OCI-LY7 (cell line): ENCODE measurements at regions not wholly inside any gene's neighbourhood (a gene's known extent, or its start where the extent isn't known, plus 50 kb on each side); places are given as distances from the start of the nearest gene placed in this dataset.

Experiments
- BruUV-seq: library from RNA; stranded (reverse); fragments of 400-500 nt; replicated peaks from 2 replicates; lab custom pipeline; 2021; lab: Mats Ljungman, UMichigan
- CTCF ChIA-PET: fragments of 300-600 bp; sonication (Branson Sonifier 250); formaldehyde crosslinking; loops from one replicate; lab custom pipeline; 2022; ENCODE audit warnings: antibody characterized with exemption; ENCODE audit not compliant: unreplicated experiment; lab: Charles Lee
- POLR2A ChIA-PET: fragments of 300-600 bp; sonication (Branson Sonifier 250); formaldehyde crosslinking; loops from one replicate; lab custom pipeline; 2022; ENCODE audit warnings: antibody characterized with exemption; lab: Charles Lee
- DNase-seq: peaks from one replicate; pipeline ENCODE4 v3.0.0-alpha.2; 2015; ENCODE audit warnings: low spot score
- H2AFZ ChIP-seq: fragments of 200-600 bp; sonication (generic), shearing (Covaris generic); 2 replicates; pipeline ENCODE4 v1.6.1; 2014; ENCODE audit warnings: mild to moderate bottlenecking, antibody characterized with exemption, low read length, moderate library complexity
- H3K27ac ChIP-seq: fragments of 200-600 bp; sonication (generic); 2 replicates; pipeline ENCODE4 v1.5.1; 2014; ENCODE audit warnings: mixed run types, low read depth, mild to moderate bottlenecking, moderate library complexity, low read length, inconsistent platforms; ENCODE audit not compliant: poor library complexity, severe bottlenecking
- H3K36me3 ChIP-seq: fragments of 200-600 bp; sonication (generic); 2 replicates; pipeline ENCODE4 v1.6.1; 2014; ENCODE audit warnings: mild to moderate bottlenecking, antibody characterized with exemption, low read length, moderate library complexity, mixed read lengths; ENCODE audit not compliant: insufficient read depth
- H3K4me1 ChIP-seq: fragments of 200-600 bp; sonication (generic); 2 replicates; pipeline ENCODE4 v1.5.1; 2014; ENCODE audit warnings: mild to moderate bottlenecking, low read length; ENCODE audit not compliant: insufficient read depth, poor library complexity, severe bottlenecking
- H3K4me2 ChIP-seq: fragments of 200-600 bp; sonication (generic); 2 replicates; pipeline ENCODE4 v1.6.1; 2014; ENCODE audit warnings: mild to moderate bottlenecking, low read length
- H3K4me3 ChIP-seq: fragments of 200-600 bp; sonication (generic); 2 replicates; pipeline ENCODE4 v1.5.1; 2014; ENCODE audit warnings: mild to moderate bottlenecking, low read depth, low read length; ENCODE audit not compliant: poor library complexity, severe bottlenecking
- H3K79me2 ChIP-seq: fragments of 200-600 bp; sonication (generic); 2 replicates; pipeline ENCODE4 v1.6.1; 2016; ENCODE audit warnings: low read depth, mild to moderate bottlenecking, low read length, moderate library complexity, mixed read lengths; ENCODE audit not compliant: insufficient read depth
- H3K9me2 ChIP-seq: fragments of 200-600 bp; sonication (generic); 2 replicates; pipeline ENCODE4 v1.6.1; 2016; ENCODE audit warnings: mild to moderate bottlenecking, low read length, mixed read lengths; ENCODE audit not compliant: insufficient read depth
- H3K9me3 ChIP-seq: fragments of 200-600 bp; sonication (generic); 2 replicates; pipeline ENCODE4 v1.6.1; 2014; ENCODE audit warnings: mild to moderate bottlenecking, mixed run types, low read length, mixed read lengths
- H4K20me1 ChIP-seq: fragments of 200-600 bp; sonication (generic); 2 replicates; pipeline ENCODE4 v1.6.1; 2014; ENCODE audit warnings: mild to moderate bottlenecking, antibody characterized with exemption, low read length, moderate library complexity, mixed read lengths; ENCODE audit not compliant: insufficient read depth
- CTCF ChIP-seq: fragments of 200-600 bp; sonication (generic); conservative IDR thresholded peaks from 2 replicates; pipeline ENCODE4 v1.5.1; 2014; ENCODE audit warnings: mild to moderate bottlenecking, antibody characterized with exemption, low read length, moderate library complexity, mixed read lengths
- EZH2phosphoT487 ChIP-seq: fragments of 200-600 bp; sonication (generic); IDR thresholded peaks from 2 replicates; pipeline ENCODE4 v1.6.1; 2018; ENCODE audit warnings: low read depth, borderline replicate concordance, mild to moderate bottlenecking, mixed run types, antibody characterized with exemption, low read length, moderate library complexity, mixed read lengths
- intact Hi-C: fragments of 100-400 bp; cut with micrococcal nuclease; formaldehyde crosslinking; loops from one replicate; pipeline ENCODE4 v1.10.0; 2022; ENCODE audit not compliant: unreplicated experiment

GRCh38 chr2:129866391-129866790 lies 113.1 kb upstream of the RAB6C start:
- Histone ChIP-seq H3K27ac (no peak overlapping the region), H2AFZ (no peak overlapping the region), H3K4me1 (no peaks in the 10 kb centered on the region), H3K9me2 (no peaks in the 10 kb centered on the region), H3K4me2 (no peak overlapping the region), H3K36me3 (no peaks in the 10 kb centered on the region), H3K9me3 (no peaks in the 10 kb centered on the region), H3K4me3 (no peak overlapping the region), H4K20me1 (no peaks in the 10 kb centered on the region), H3K79me2 (no peaks in the 10 kb centered on the region)
- POLR2A ChIA-PET, result no interaction called here
- BruUV-seq, result no TSS peak
- intact Hi-C loops, result no loop called here
- CTCF ChIA-PET, result no interaction called here
- TF ChIP-seq CTCF (no peak), EZH2phosphoT487 (no peak)
- DNase-seq, result no peak

GRCh38 chr2:129868151-129868550 lies 111.3 kb upstream of the RAB6C start:
- no TSS peak for BruUV-seq
- no peaks in the 10 kb centered on the region for H3K9me3 ChIP-seq
- H2AFZ ChIP-seq, result no peak overlapping the region
- no peaks in the 10 kb centered on the region for H4K20me1 ChIP-seq
- ChIA-PET POLR2A (no interaction called here), CTCF (no interaction called here)
- H3K4me3 ChIP-seq, result no peak overlapping the region
- H3K36me3 ChIP-seq, result no peaks in the 10 kb centered on the region
- H3K4me2 ChIP-seq, result no peak overlapping the region
- TF ChIP-seq CTCF (no peak), EZH2phosphoT487 (no peak)
- H3K27ac ChIP-seq, result no peak overlapping the region
- H3K79me2 ChIP-seq, result no peaks in the 10 kb centered on the region
- no peaks in the 10 kb centered on the region for H3K9me2 ChIP-seq
- no peaks in the 10 kb centered on the region for H3K4me1 ChIP-seq
- DNase-seq, result no peak
- intact Hi-C loops, result no loop called here

GRCh38 chr2:129870685-129871241 lies 108.7 kb upstream of the RAB6C start:
- no peaks in the 10 kb centered on the region for H3K79me2 ChIP-seq
- H3K9me3 ChIP-seq, result no peaks in the 10 kb centered on the region
- H3K4me1 ChIP-seq, result no peaks in the 10 kb centered on the region
- ChIA-PET POLR2A (no interaction called here), CTCF (no interaction called here)
- no peak for DNase-seq
- no peaks in the 10 kb centered on the region for H3K9me2 ChIP-seq
- H2AFZ ChIP-seq, result no peak overlapping the region
- H3K36me3 ChIP-seq, result no peaks in the 10 kb centered on the region
- no peak overlapping the region for H3K27ac ChIP-seq
- TF ChIP-seq EZH2phosphoT487 (no peak), CTCF (no peak)
- no TSS peak for BruUV-seq
- no peak overlapping the region for H3K4me3 ChIP-seq
- H4K20me1 ChIP-seq, result no peaks in the 10 kb centered on the region
- no peak overlapping the region for H3K4me2 ChIP-seq
- intact Hi-C loops, result no loop called here
